Heart left ventricle (tissue), 16 donors: ENCODE measurements at regions not wholly inside any gene's neighbourhood (a gene's known extent, or its start where the extent isn't known, plus 50 kb on each side); places are given as distances from the start of the nearest gene placed in this dataset.

Source experiments
- ATAC-seq, 4 donors: fragments of 200-7000 bp; cut with Tn5 transposase; one replicate each; pipeline ENCODE4 v1.9.1; 2020 to 2022; ENCODE audit warnings: moderate library complexity in 4 of 4, mild to moderate bottlenecking in 3 of 4, moderate number of reproducible peaks in 1 of 4
- DNase-seq, 5 donors: peaks; one replicate each; pipeline ENCODE4 v3.0.0-alpha.2; 2020
- H3K27ac ChIP-seq, 12 donors: fragments of 200-600 bp; sonication (generic) in 4 of 12; one replicate each; pipeline versions ENCODE4 v1.5.0 to v1.8.0; 2016 to 2022; ENCODE audit warnings: mild to moderate bottlenecking in 2 of 12
- H3K27me3 ChIP-seq, 9 donors: fragments of 200-600 bp; sonication (generic) in 2 of 9; one replicate each; pipeline versions ENCODE4 v1.5.1 to v1.8.0; 2016 to 2022; ENCODE audit warnings: mild to moderate bottlenecking in 3 of 9
- H3K36me3 ChIP-seq, 9 donors: fragments of 200-600 bp; sonication (generic) in 2 of 9; one replicate each; pipeline versions ENCODE4 v1.5.0 to v1.8.0; 2018 to 2022; ENCODE audit warnings: mild to moderate bottlenecking in 2 of 9
- H3K4me1 ChIP-seq, 12 donors: fragments of 200-600 bp; sonication (generic) in 4 of 12; one replicate each; pipeline versions ENCODE4 v1.5.0 to v1.8.0; 2016 to 2022; ENCODE audit warnings: mild to moderate bottlenecking in 3 of 12
- H3K4me3 ChIP-seq, 12 donors: fragments of 200-600 bp; sonication (generic) in 4 of 12; one replicate each; pipeline versions ENCODE4 v1.5.0 to v1.8.0; 2017 to 2022; ENCODE audit warnings: mild to moderate bottlenecking in 9 of 12, moderate library complexity in 4 of 12
- H3K9me3 ChIP-seq, 12 donors: fragments of 200-600 bp; sonication (generic) in 4 of 12; one replicate each; pipeline versions ENCODE4 v1.5.0 to v1.8.0; 2016 to 2022; ENCODE audit warnings: mild to moderate bottlenecking in 1 of 12
- CTCF ChIP-seq, 12 donors: fragments of 200-600 bp; sonication (generic) in 4 of 12; IDR thresholded peaks; one replicate each; pipeline versions ENCODE4 v1.5.0 to v1.8.0; 2018 to 2022; ENCODE audit warnings: antibody characterized with exemption in 12 of 12, mild to moderate bottlenecking in 5 of 12
- POLR2A ChIP-seq, 2 donors: fragments of 450-650 bp; IDR thresholded peaks; one replicate each; pipeline ENCODE4 v1.6.1; 2017; ENCODE audit warnings: antibody characterized with exemption in 2 of 2, mild to moderate bottlenecking in 2 of 2, moderate library complexity in 2 of 2
- WGBS, 4 donors: extraction: QIAGEN DNeasy Blood & Tissue Kit in 2 of 4; methylation state at CpG; one replicate each; pipeline versions ENCODE4 v1.1.5 to v1.1.7; 2013 to 2018; 5-methylcytosine and 5-hydroxymethylcytosine counted together
- intact Hi-C, 10 donors: fragments of 100-400 bp; cut with DNase I; formaldehyde crosslinking; loops; one replicate each; pipeline versions ENCODE4 v1.11.1 to v1.14.2; 2022
- donor health status: ischemic (EF 13 %, LVEDD 7.1; RV severe dilation, severe dysfunction).
- donor health status: healthy with polysubstance abuse.
- donor health status: DM: no; HTN: yes; CAD: no.
- donor health status: DM: no; HTN: no; CAD: no.
- donor health status: ischemic (EF 25% LVEDD 6.9; RV normal size, moderate dysfunction).
- donor health status: ischemic (EF 25% LVEDD 5.7; RV mildly dilated, moderate dysfunction).
- donor health status: healthy.
- donor health status: DM: yes; HTN: yes; CAD: no.
- donor health status: ischemic (EF 35%, LVEDD 5.7; RV mildly dilated, moderate dysfunction).
- donor health status: nonischemic (EF 11% LVEDD 7.7; RV severe dilation, severe dysfunction).
- donor health status: DM: yes; HTN: yes; CAD: no.
- donor health status: PGD.
- donor health status: ischemic (EF 29% LVEDD 5.4; RV normal size, mild dysfunction).
- donor health status: nonischemic (EF 23%, LVEDD 6.1; RV moderate dilation, normal function).

GRCh38 chr5:153896701-153897100 lies 142.0 kb downstream of the FAM114A2 start:
- TF ChIP-seq POLR2A (IDR thresholded peaks at IDR 0.05), result no peak
- no peak for TF ChIP-seq CTCF (IDR thresholded peaks at IDR 0.05)
- ATAC-seq, result peak in 2 of 4 donors; percentile 30 to 49
- intact Hi-C loops, result no loop called here
- no peaks in the 10 kb centered on the region for H3K9me3 ChIP-seq
- H3K4me1 ChIP-seq, result peaks cover 0 to 6% (median 0%) of the 10 kb centered on the region in 12 donors
- DNase-seq, result no peak
- no peaks in the 10 kb centered on the region for H3K27me3 ChIP-seq
- no peak overlapping the region for H3K4me3 ChIP-seq
- no peak overlapping the region for H3K27ac ChIP-seq
- H3K36me3 ChIP-seq, result no peaks in the 10 kb centered on the region

GRCh38 chr5:153896117-153896516 lies 142.6 kb downstream of the FAM114A2 start:
- intact Hi-C loops, result no loop called here
- WGBS, 4 donors, result 67 to 77% (median 69%) methylated on average over 2 of the region's 2 CpGs
- no peaks in the 10 kb centered on the region for H3K4me1 ChIP-seq
- DNase-seq, result no peak
- no peaks in the 10 kb centered on the region for H3K27me3 ChIP-seq
- H3K27ac ChIP-seq, result no peak overlapping the region
- H3K4me3 ChIP-seq, result no peak overlapping the region
- ATAC-seq, result no peak
- TF ChIP-seq CTCF (IDR thresholded peaks at IDR 0.05) (no peak), POLR2A (IDR thresholded peaks at IDR 0.05) (no peak)
- no peaks in the 10 kb centered on the region for H3K9me3 ChIP-seq
- no peaks in the 10 kb centered on the region for H3K36me3 ChIP-seq

- H3K27me3 ChIP-seq, result no peaks in the 10 kb centered on the region
- H3K36me3 ChIP-seq, result no peaks in the 10 kb centered on the region
- TF ChIP-seq CTCF (IDR thresholded peaks at IDR 0.05) (no peak), POLR2A (IDR thresholded peaks at IDR 0.05) (no peak)
- DNase-seq (no peak), ATAC-seq (no peak)
- no peaks in the 10 kb centered on the region for H3K4me1 ChIP-seq
- intact Hi-C loops, result no loop called here
- no peaks in the 10 kb centered on the region for H3K9me3 ChIP-seq
- 87 to 91% (median 88%) methylated on average over 3 of the region's 3 CpGs for WGBS, 4 donors
- H3K27ac ChIP-seq, result no peak overlapping the region
- H3K4me3 ChIP-seq, result no peak overlapping the region
Observed at GRCh38 chr5:153895266-153895665, 143.4 kb downstream of the FAM114A2 start.

DNA sequence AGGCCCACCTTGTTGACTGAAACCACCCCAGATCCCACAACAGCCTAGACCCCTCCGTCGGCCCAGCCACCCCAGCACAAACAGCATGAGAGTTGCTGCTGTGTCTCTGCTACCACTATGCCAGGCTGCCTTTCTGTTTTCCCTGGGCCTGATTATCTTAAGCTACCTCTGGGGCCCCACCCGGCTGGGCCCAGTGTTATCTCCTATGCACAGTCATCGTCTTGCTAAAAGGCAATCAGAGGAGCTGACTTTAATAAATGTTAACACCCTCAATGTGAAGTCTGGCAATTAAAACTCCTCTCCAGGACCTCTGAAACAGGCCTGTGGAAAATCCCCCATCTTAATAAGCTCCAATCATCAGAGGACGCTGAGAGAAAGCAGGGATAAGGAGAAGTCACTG lies 144.9 kb downstream of the FAM114A2 start:
- TF ChIP-seq POLR2A (IDR thresholded peaks at IDR 0.05), result no peak
- TF ChIP-seq CTCF (IDR thresholded peaks at IDR 0.05), result no peak
- Histone ChIP-seq H3K9me3 (no peaks in the 10 kb centered on the region), H3K4me3 (no peak overlapping the region), H3K27ac (no peak overlapping the region), H3K36me3 (no peaks in the 10 kb centered on the region), H3K4me1 (no peaks in the 10 kb centered on the region), H3K27me3 (no peaks in the 10 kb centered on the region)
- DNase-seq, result no peak
- WGBS, 4 donors, result 51 to 58% (median 52%) methylated on average over 5 of the region's 5 CpGs
- ATAC-seq, result no peak
- intact Hi-C loops, result no loop called here
